Heart left ventricle (tissue), 16 donors: ENCODE measurements at regions not wholly inside any gene's neighbourhood (a gene's known extent, or its start where the extent isn't known, plus 50 kb on each side); places are given as distances from the start of the nearest gene placed in this dataset.

ENCODE experiments used
- ATAC-seq, 4 donors: fragments of 200-7000 bp; cut with Tn5 transposase; one replicate each; pipeline ENCODE4 v1.9.1; 2020 to 2022; ENCODE audit warnings: moderate library complexity in 4 of 4, mild to moderate bottlenecking in 3 of 4, moderate number of reproducible peaks in 1 of 4
- DNase-seq, 5 donors: peaks; one replicate each; pipeline ENCODE4 v3.0.0-alpha.2; 2020
- H3K27ac ChIP-seq, 12 donors: fragments of 200-600 bp; sonication (generic) in 4 of 12; one replicate each; pipeline versions ENCODE4 v1.5.0 to v1.8.0; 2016 to 2022; ENCODE audit warnings: mild to moderate bottlenecking in 2 of 12
- H3K27me3 ChIP-seq, 9 donors: fragments of 200-600 bp; sonication (generic) in 2 of 9; one replicate each; pipeline versions ENCODE4 v1.5.1 to v1.8.0; 2016 to 2022; ENCODE audit warnings: mild to moderate bottlenecking in 3 of 9
- H3K36me3 ChIP-seq, 9 donors: fragments of 200-600 bp; sonication (generic) in 2 of 9; one replicate each; pipeline versions ENCODE4 v1.5.0 to v1.8.0; 2018 to 2022; ENCODE audit warnings: mild to moderate bottlenecking in 2 of 9
- H3K4me1 ChIP-seq, 12 donors: fragments of 200-600 bp; sonication (generic) in 4 of 12; one replicate each; pipeline versions ENCODE4 v1.5.0 to v1.8.0; 2016 to 2022; ENCODE audit warnings: mild to moderate bottlenecking in 3 of 12
- H3K4me3 ChIP-seq, 12 donors: fragments of 200-600 bp; sonication (generic) in 4 of 12; one replicate each; pipeline versions ENCODE4 v1.5.0 to v1.8.0; 2017 to 2022; ENCODE audit warnings: mild to moderate bottlenecking in 9 of 12, moderate library complexity in 4 of 12
- H3K9me3 ChIP-seq, 12 donors: fragments of 200-600 bp; sonication (generic) in 4 of 12; one replicate each; pipeline versions ENCODE4 v1.5.0 to v1.8.0; 2016 to 2022; ENCODE audit warnings: mild to moderate bottlenecking in 1 of 12
- CTCF ChIP-seq, 12 donors: fragments of 200-600 bp; sonication (generic) in 4 of 12; IDR thresholded peaks; one replicate each; pipeline versions ENCODE4 v1.5.0 to v1.8.0; 2018 to 2022; ENCODE audit warnings: antibody characterized with exemption in 12 of 12, mild to moderate bottlenecking in 5 of 12
- POLR2A ChIP-seq, 2 donors: fragments of 450-650 bp; IDR thresholded peaks; one replicate each; pipeline ENCODE4 v1.6.1; 2017; ENCODE audit warnings: antibody characterized with exemption in 2 of 2, mild to moderate bottlenecking in 2 of 2, moderate library complexity in 2 of 2
- WGBS, 4 donors: extraction: QIAGEN DNeasy Blood & Tissue Kit in 2 of 4; methylation state at CpG; one replicate each; pipeline versions ENCODE4 v1.1.5 to v1.1.7; 2013 to 2018; 5-methylcytosine and 5-hydroxymethylcytosine counted together
- intact Hi-C, 10 donors: fragments of 100-400 bp; cut with DNase I; formaldehyde crosslinking; loops; one replicate each; pipeline versions ENCODE4 v1.11.1 to v1.14.2; 2022
- donor health status: ischemic (EF 13 %, LVEDD 7.1; RV severe dilation, severe dysfunction).
- donor health status: healthy with polysubstance abuse.
- donor health status: DM: no; HTN: yes; CAD: no.
- donor health status: DM: no; HTN: no; CAD: no.
- donor health status: ischemic (EF 25% LVEDD 6.9; RV normal size, moderate dysfunction).
- donor health status: ischemic (EF 25% LVEDD 5.7; RV mildly dilated, moderate dysfunction).
- donor health status: healthy.
- donor health status: DM: yes; HTN: yes; CAD: no.
- donor health status: ischemic (EF 35%, LVEDD 5.7; RV mildly dilated, moderate dysfunction).
- donor health status: nonischemic (EF 11% LVEDD 7.7; RV severe dilation, severe dysfunction).
- donor health status: DM: yes; HTN: yes; CAD: no.
- donor health status: PGD.
- donor health status: ischemic (EF 29% LVEDD 5.4; RV normal size, mild dysfunction).
- donor health status: nonischemic (EF 23%, LVEDD 6.1; RV moderate dilation, normal function).

- no peak for DNase-seq
- Histone ChIP-seq H3K27me3 (no peaks in the 10 kb centered on the region), H3K27ac (no peak overlapping the region), H3K36me3 (no peaks in the 10 kb centered on the region), H3K4me1 (peaks cover 0 to 2% (median 0%) of the 10 kb centered on the region in 12 donors), H3K4me3 (no peak overlapping the region), H3K9me3 (peaks cover 0 to 13% (median 0%) of the 10 kb centered on the region in 12 donors)
- intact Hi-C loops = loop anchor here in 1 of 10 donors (10.0 kb wide), 1 partner anchor 338 kb away; no protein-coding TSS in a partner anchor
- 83 to 87% (median 86%) methylated on average over 2 of the region's 2 CpGs for WGBS, 4 donors
- TF ChIP-seq CTCF (IDR thresholded peaks at IDR 0.05) (no peak), POLR2A (IDR thresholded peaks at IDR 0.05) (no peak)
- no peak for ATAC-seq
These were observed 79.2 kb upstream of the TNR start for GRCh38 chr1:175822580-175822979.

GRCh38 chr1:175820456-175821025, 77.1 kb upstream of the TNR start:
- ATAC-seq (no peak), DNase-seq (no peak)
- Histone ChIP-seq H3K27ac (no peak overlapping the region), H3K4me1 (peaks cover 0 to 2% (median 0%) of the 10 kb centered on the region in 12 donors), H3K36me3 (no peaks in the 10 kb centered on the region), H3K4me3 (no peak overlapping the region), H3K9me3 (peaks cover 0 to 13% (median 0%) of the 10 kb centered on the region in 12 donors), H3K27me3 (no peaks in the 10 kb centered on the region)
- intact Hi-C loops = loop anchor here in 1 of 10 donors (10.0 kb wide), 1 partner anchor 336 kb away; no protein-coding TSS in a partner anchor
- TF ChIP-seq CTCF (IDR thresholded peaks at IDR 0.05) (no peak), POLR2A (IDR thresholded peaks at IDR 0.05) (no peak)
- 94 to 98% (median 97%) methylated on average over 6 of the region's 6 CpGs for WGBS, 4 donors

- no peaks in the 10 kb centered on the region for H3K27me3 ChIP-seq
- H3K4me3 ChIP-seq = no peak overlapping the region
- peaks cover 0 to 2% (median 0%) of the 10 kb centered on the region in 12 donors for H3K4me1 ChIP-seq
- no peak for TF ChIP-seq POLR2A (IDR thresholded peaks at IDR 0.05)
- no peak for TF ChIP-seq CTCF (IDR thresholded peaks at IDR 0.05)
- no peaks in the 10 kb centered on the region for H3K36me3 ChIP-seq
- H3K9me3 ChIP-seq = peaks cover 0 to 13% (median 0%) of the 10 kb centered on the region in 12 donors
- no peak overlapping the region for H3K27ac ChIP-seq
- ATAC-seq (no peak), DNase-seq (no peak)
- WGBS, 4 donors = 39 to 58% (median 42%) methylated on average over 1 of the region's 1 CpG
- intact Hi-C loops = no loop called here
These were observed 75.5 kb upstream of the TNR start for GRCh38 chr1:175818929-175819328.

- DNase-seq = no peak
- WGBS, 4 donors = 73 to 83% (median 76%) methylated on average over 2 of the region's 2 CpGs
- TF ChIP-seq POLR2A (IDR thresholded peaks at IDR 0.05) (no peak), CTCF (IDR thresholded peaks at IDR 0.05) (no peak)
- no peaks in the 10 kb centered on the region for H3K36me3 ChIP-seq
- H3K4me3 ChIP-seq = no peak overlapping the region
- no peaks in the 10 kb centered on the region for H3K4me1 ChIP-seq
- H3K27me3 ChIP-seq = no peaks in the 10 kb centered on the region
- H3K9me3 ChIP-seq = peaks cover 0 to 13% (median 0%) of the 10 kb centered on the region in 12 donors
- ATAC-seq = no peak
- H3K27ac ChIP-seq = no peak overlapping the region
- intact Hi-C loops = no loop called here
These were observed 74.0 kb upstream of the TNR start for GRCh38 chr1:175817445-175817844.
